ENCODE measurements at regions not wholly inside any gene's neighbourhood (a gene's known extent, or its start where the extent isn't known, plus 50 kb on each side); places are given as distances from the start of the nearest gene placed in this dataset.
"Not testable (repeated sequence)": the region's sequence is repeated elsewhere in the genome, so short reads cannot be mapped to it uniquely, and the experiment has no call there.

DNA sequence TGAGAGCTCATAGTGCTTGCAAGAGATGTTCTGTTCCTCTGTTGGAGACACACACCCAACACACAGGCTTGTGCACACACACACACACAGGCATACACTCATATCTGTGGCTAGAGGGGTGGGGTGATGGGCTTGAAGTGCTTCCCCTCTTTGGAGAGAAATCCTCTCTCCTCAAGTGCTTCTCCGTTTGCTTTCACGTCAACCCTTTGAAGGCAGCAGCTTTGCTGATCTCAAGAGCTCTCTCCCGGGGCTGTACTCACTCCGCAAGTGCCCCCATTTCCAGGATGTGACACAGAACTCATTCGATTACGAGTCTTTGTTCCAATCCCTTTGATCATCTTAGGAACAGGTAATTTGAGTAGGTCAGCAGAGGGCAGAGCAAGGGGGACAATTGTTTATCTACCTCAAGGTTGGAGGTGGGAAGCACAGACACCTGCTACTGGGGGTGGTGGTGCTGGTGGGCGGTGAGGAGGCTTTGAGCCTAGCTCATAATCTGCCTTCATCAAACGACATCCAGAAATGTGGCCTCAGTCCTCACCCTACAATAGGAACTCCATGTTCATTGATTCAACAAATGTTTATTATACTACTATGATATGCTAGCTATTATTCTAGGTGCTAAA lies 529.8 kb upstream of the CADM1 start:
- Histone ChIP-seq H3K4me3 (ENCODE audit: low read length) (no peak overlapping the region), H3K9me3 (ENCODE audit: control insufficient read depth, low read depth, low read length) (no peaks in the 10 kb centered on the region), H3K4me1 (ENCODE audit: control insufficient read depth, insufficient read depth, low read length) (no peaks in the 10 kb centered on the region), H3K27ac (ENCODE audit: low read length) (no peak overlapping the region), H3K36me3 (ENCODE audit: control insufficient read depth, insufficient read depth, low read length) (no peaks in the 10 kb centered on the region), H3K27me3 (ENCODE audit: control insufficient read depth, insufficient read depth, low read length) (peaks cover 3% of the 10 kb centered on the region)
- 0% methylated on average over 2 of the region's 8 CpGs for whole genome bisulfite sequencing (ENCODE audit: insufficient coverage, low lambda C conversion rate)
- DNase-seq: no peak

DNA sequence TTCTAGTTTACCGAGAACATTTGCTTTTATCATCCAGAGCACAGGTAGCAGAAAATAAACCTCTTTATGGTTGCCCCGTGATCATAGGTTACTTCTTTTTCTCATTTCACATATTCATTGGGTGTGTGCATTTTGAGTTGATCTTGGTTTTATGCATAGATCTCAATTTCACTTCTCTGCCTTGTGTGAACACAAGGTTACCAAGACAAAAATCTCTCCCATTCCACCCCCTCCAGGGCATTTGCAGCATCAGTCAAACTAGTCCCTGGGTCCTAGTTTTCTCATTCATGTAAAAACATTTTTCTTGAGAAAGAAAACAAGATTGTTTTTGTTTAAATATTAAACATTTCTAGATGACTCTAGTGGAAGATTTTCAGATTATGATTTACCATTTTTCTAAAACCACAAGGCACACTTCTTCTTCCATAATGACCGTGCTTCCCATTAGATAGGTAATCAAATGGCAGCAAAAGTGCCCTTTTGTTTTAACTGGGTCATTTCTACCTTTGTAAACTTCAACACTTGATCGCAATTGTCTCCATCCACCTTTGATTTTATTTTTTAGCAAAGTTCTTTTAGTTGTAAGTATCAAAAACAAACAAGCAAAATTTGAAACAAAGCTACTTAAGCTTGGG lies 526.6 kb upstream of the CADM1 start:
- H3K4me3 ChIP-seq (ENCODE audit: low read length): no peak overlapping the region
- no peaks in the 10 kb centered on the region for H3K27me3 ChIP-seq (ENCODE audit: control insufficient read depth, insufficient read depth, low read length)
- H3K36me3 ChIP-seq (ENCODE audit: control insufficient read depth, insufficient read depth, low read length): no peaks in the 10 kb centered on the region
- H3K9me3 ChIP-seq (ENCODE audit: control insufficient read depth, low read depth, low read length): no peaks in the 10 kb centered on the region
- DNase-seq: no peak
- WGBS (ENCODE audit: insufficient coverage, low lambda C conversion rate): 70% methylated on average over 2 of the region's 4 CpGs
- H3K4me1 ChIP-seq (ENCODE audit: control insufficient read depth, insufficient read depth, low read length): no peaks in the 10 kb centered on the region
- H3K27ac ChIP-seq (ENCODE audit: low read length): peak overlapping the region; percentile 52

DNA sequence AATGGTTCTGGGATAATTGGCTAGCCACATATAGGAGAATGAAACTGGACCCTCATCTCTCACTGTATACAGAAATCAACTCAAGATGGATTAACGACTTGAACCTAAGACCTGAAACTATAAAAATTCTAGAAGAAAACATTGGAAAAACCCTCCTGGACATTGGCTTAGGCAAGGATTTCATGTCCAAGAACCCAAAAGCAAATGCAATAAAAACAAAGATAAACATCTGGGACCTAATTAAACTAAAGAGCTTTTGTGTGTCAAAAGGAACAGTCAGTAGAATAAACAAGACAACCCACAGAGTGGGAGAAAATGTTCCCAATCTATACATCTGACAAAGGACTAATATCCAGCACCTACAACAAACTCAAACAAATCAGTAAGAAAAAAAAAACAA lies 524.3 kb upstream of the CADM1 start:
- not testable (repeated sequence) for H3K4me3 ChIP-seq (ENCODE audit: low read length); H3K27me3 ChIP-seq (ENCODE audit: control insufficient read depth, insufficient read depth, low read length); H3K36me3 ChIP-seq (ENCODE audit: control insufficient read depth, insufficient read depth, low read length); H3K9me3 ChIP-seq (ENCODE audit: control insufficient read depth, low read depth, low read length); H3K4me1 ChIP-seq (ENCODE audit: control insufficient read depth, insufficient read depth, low read length); H3K27ac ChIP-seq (ENCODE audit: low read length); DNase-seq
- WGBS (ENCODE audit: insufficient coverage, low lambda C conversion rate): no CpG with 5 or more reads among the region's 1 CpG

DNA sequence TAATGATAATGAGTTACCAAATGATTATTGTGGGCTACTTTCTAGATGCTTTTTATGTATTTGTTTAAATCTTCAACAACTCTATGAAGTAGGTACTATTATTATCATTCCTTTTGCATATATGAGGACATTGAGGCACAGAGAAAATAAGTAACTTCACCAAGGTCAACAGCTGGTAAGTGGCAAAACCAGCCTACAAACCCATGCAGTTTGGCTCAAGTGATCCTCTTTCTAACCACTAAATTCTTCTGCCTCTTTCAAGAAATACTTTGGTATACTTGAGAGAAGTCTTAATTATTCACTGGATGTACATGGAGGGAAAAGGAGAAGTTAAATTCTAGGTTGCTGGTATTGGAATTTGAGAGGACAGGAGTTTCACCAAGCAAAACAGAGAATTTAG lies 495.2 kb upstream of the CADM1 start:
- H3K4me1 ChIP-seq (ENCODE audit: control insufficient read depth, insufficient read depth, low read length): no peaks in the 10 kb centered on the region
- no peak overlapping the region for H3K27ac ChIP-seq (ENCODE audit: low read length)
- H3K4me3 ChIP-seq (ENCODE audit: low read length): no peak overlapping the region
- DNase-seq: no peak
- no peaks in the 10 kb centered on the region for H3K36me3 ChIP-seq (ENCODE audit: control insufficient read depth, insufficient read depth, low read length)
- H3K9me3 ChIP-seq (ENCODE audit: control insufficient read depth, low read depth, low read length): no peaks in the 10 kb centered on the region
- H3K27me3 ChIP-seq (ENCODE audit: control insufficient read depth, insufficient read depth, low read length): no peaks in the 10 kb centered on the region

DNA sequence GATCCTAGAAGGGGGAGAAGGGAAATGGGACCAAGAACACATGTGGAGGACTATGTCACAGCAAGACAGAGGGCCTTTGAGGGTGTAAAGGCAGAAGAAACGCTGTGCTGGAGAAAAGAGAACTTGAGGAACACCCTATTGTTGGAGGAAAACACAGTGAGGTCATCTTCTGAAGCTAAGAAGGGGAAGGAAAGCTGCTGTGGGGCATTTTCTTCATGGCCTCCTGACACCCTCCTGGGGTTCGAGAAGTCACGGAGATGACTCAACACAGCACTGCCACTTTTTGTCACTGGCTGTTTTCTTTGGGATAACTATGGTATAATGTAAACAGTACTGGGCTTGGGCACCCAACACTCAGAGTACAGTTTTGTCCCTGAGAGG lies 492.6 kb upstream of the CADM1 start:
- Histone ChIP-seq H3K4me3 (ENCODE audit: low read length) (no peak overlapping the region), H3K27ac (ENCODE audit: low read length) (no peak overlapping the region), H3K27me3 (ENCODE audit: control insufficient read depth, insufficient read depth, low read length) (no peaks in the 10 kb centered on the region), H3K4me1 (ENCODE audit: control insufficient read depth, insufficient read depth, low read length) (no peaks in the 10 kb centered on the region), H3K36me3 (ENCODE audit: control insufficient read depth, insufficient read depth, low read length) (no peaks in the 10 kb centered on the region), H3K9me3 (ENCODE audit: control insufficient read depth, low read depth, low read length) (no peaks in the 10 kb centered on the region)
- no peak for DNase-seq
- WGBS (ENCODE audit: insufficient coverage, low lambda C conversion rate): 64% methylated on average over 1 of the region's 3 CpGs

DNA sequence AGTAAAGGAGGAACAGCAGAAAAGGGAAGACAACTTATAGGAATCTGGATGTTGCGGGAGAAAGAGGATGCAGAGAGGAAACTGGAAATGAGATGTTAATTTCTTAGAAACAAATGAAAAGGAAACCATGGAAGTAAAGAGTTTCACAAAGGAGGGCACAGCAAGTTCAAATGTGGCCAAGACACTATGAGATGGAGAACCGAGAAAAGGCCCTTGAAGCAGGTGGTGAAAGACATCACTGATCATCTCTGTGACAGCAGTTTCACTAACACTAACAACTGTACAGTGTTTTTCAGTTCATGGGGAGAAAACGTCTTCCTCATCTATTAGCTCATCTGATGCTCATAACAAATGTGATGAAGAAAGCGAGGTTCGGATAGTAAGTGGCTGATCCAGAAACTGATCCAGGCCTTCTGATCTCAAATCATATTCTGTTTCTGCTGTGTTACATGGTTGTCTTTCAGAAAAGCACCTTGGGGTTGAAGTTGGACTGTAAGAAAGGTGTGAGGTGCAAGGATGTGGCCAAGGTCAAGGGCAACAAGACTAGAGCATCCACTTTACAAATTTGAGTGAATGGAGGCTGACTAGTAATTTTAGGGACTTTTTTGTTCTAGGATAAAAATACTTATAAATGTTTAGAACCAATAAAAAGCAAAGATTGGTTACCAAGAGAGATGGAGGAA lies 492.1 kb upstream of the CADM1 start:
- Histone ChIP-seq H3K27me3 (ENCODE audit: control insufficient read depth, insufficient read depth, low read length) (no peaks in the 10 kb centered on the region), H3K4me1 (ENCODE audit: control insufficient read depth, insufficient read depth, low read length) (no peaks in the 10 kb centered on the region), H3K9me3 (ENCODE audit: control insufficient read depth, low read depth, low read length) (no peaks in the 10 kb centered on the region), H3K4me3 (ENCODE audit: low read length) (no peak overlapping the region), H3K36me3 (ENCODE audit: control insufficient read depth, insufficient read depth, low read length) (no peaks in the 10 kb centered on the region), H3K27ac (ENCODE audit: low read length) (no peak overlapping the region)
- no CpG with 5 or more reads among the region's 5 CpGs for WGBS (ENCODE audit: insufficient coverage, low lambda C conversion rate)
- DNase-seq: no peak

DNA sequence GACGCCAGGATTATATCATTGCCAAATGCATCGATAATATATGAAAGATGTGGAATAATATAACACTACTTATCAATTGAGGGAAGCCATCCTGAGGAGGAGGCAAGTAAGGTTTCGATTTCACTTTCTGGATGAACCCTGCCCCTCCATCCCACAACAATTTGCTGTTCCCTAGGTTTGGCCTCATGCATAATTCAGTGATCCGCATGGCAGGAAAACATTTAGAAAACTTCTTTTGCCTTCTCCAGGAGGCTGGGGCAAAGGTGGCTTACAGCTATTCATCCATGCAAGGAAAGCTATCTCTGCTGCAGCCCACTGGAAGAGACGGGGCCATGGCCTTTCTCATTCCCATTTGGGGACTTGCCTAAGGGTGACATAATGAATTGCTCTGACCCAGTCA lies 489.4 kb upstream of the CADM1 start:
- no peak for DNase-seq
- H3K36me3 ChIP-seq (ENCODE audit: control insufficient read depth, insufficient read depth, low read length): no peaks in the 10 kb centered on the region
- WGBS (ENCODE audit: insufficient coverage, low lambda C conversion rate): 100% methylated on average over 2 of the region's 5 CpGs
- H3K4me1 ChIP-seq (ENCODE audit: control insufficient read depth, insufficient read depth, low read length): no peaks in the 10 kb centered on the region
- H3K9me3 ChIP-seq (ENCODE audit: control insufficient read depth, low read depth, low read length): no peaks in the 10 kb centered on the region
- no peak overlapping the region for H3K27ac ChIP-seq (ENCODE audit: low read length)
- no peak overlapping the region for H3K4me3 ChIP-seq (ENCODE audit: low read length)
- no peaks in the 10 kb centered on the region for H3K27me3 ChIP-seq (ENCODE audit: control insufficient read depth, insufficient read depth, low read length)

DNA sequence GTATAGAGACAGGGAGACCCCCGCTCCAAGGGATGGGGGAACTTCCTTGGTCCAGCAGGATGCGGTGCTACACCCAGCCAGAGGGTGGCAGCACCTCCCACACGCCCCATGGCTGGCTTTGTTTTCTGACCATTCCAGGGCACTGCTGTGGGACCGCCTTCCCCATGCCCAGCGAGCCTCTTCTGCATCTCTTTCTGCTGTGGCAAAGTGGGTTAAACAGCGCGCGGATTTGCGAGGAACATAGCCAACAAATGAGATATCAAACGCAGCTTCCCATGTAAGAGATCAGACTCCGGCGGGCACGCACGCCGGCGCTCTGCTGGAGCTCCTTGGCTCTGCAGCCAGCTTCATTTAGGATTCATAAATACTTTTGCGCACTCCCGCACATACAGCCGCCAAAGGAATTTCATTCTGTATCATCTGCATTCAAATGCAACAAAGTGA lies 485.8 kb upstream of the CADM1 start:
- Histone ChIP-seq H3K36me3 (ENCODE audit: control insufficient read depth, insufficient read depth, low read length) (no peaks in the 10 kb centered on the region), H3K4me3 (ENCODE audit: low read length) (no peak overlapping the region)

DNA sequence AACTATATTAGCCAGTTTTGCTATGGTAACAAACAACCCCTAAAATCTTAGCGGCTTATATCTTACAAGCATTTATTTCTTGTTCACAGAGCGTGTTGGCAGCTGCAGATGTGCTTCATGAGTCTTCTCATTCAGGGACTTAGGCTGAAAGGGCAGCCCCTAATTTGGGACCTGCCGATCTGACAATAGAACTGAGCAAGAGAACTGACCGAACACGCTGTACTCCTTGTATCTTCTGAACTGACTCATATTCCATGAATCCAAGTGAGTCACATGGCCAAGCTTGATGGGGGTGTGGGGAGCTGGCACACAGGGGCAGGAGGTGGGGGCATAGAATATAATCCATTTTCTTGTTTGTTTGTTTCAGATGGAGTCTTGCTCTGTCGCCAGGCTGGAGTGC lies 481.7 kb upstream of the CADM1 start:
- Histone ChIP-seq H3K27me3 (ENCODE audit: control insufficient read depth, insufficient read depth, low read length) (no peaks in the 10 kb centered on the region), H3K4me3 (ENCODE audit: low read length) (no peak overlapping the region), H3K9me3 (ENCODE audit: control insufficient read depth, low read depth, low read length) (no peaks in the 10 kb centered on the region), H3K4me1 (ENCODE audit: control insufficient read depth, insufficient read depth, low read length) (no peaks in the 10 kb centered on the region), H3K27ac (ENCODE audit: low read length) (no peak overlapping the region), H3K36me3 (ENCODE audit: control insufficient read depth, insufficient read depth, low read length) (no peaks in the 10 kb centered on the region)
- no peak for DNase-seq
- WGBS (ENCODE audit: insufficient coverage, low lambda C conversion rate): no CpG with 5 or more reads among the region's 6 CpGs

More for the DNA sequence above, 485.8 kb upstream of the CADM1 start:
- H3K9me3 ChIP-seq (ENCODE audit: control insufficient read depth, low read depth, low read length): no peaks in the 10 kb centered on the region
- DNase-seq: peak in 1 of 2 donors; percentile 14
- WGBS (ENCODE audit: insufficient coverage, low lambda C conversion rate): 93% methylated on average over 3 of the region's 19 CpGs
- no peaks in the 10 kb centered on the region for H3K4me1 ChIP-seq (ENCODE audit: control insufficient read depth, insufficient read depth, low read length)
- H3K27ac ChIP-seq (ENCODE audit: low read length): no peak overlapping the region
- H3K27me3 ChIP-seq (ENCODE audit: control insufficient read depth, insufficient read depth, low read length): no peaks in the 10 kb centered on the region

DNA sequence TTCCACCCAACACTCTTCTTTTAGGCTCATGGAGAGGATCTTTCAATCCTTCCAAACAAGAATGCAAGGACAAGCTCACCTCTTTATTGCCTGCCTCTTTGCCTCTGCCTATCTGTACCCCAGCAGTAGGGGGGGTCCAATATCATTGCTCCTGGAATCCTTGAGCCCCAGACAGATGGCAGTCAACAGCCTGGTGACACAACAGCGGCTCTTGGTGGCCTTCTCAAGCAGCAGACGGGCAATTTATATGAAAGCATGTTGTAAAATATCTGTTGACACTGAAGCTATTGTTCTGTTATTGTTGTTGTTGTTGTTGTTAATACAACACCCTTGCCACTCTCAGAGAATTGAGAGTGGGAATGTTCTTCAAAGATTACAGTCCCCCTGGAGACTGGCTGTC lies 480.0 kb upstream of the CADM1 start:
- no CpG with 5 or more reads among the region's 2 CpGs for WGBS (ENCODE audit: insufficient coverage, low lambda C conversion rate)
- DNase-seq: no peak
- no peaks in the 10 kb centered on the region for H3K27me3 ChIP-seq (ENCODE audit: control insufficient read depth, insufficient read depth, low read length)
- no peaks in the 10 kb centered on the region for H3K4me1 ChIP-seq (ENCODE audit: control insufficient read depth, insufficient read depth, low read length)
- H3K4me3 ChIP-seq (ENCODE audit: low read length): no peak overlapping the region
- no peak overlapping the region for H3K27ac ChIP-seq (ENCODE audit: low read length)
- no peaks in the 10 kb centered on the region for H3K36me3 ChIP-seq (ENCODE audit: control insufficient read depth, insufficient read depth, low read length)
- H3K9me3 ChIP-seq (ENCODE audit: control insufficient read depth, low read depth, low read length): no peaks in the 10 kb centered on the region

DNA sequence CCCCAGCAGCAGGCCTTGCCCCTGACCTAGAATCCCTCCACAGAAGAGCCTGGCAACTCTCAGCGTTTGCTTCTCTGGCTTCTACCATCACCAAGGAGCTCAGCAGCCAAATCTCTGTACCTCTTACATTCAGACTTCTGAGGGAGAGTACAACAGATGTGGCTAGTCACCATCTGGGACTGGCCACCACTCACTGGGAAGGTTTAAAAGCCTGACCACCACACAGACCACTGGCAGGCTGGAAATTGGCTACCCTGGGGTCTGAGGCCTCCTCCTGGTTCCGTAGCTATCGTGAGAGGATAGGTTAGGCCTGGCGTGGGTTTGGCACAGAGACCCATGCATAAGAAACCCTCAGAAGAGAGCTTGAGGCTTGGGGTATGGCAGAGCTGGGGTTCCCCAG lies 478.5 kb upstream of the CADM1 start:
- DNase-seq: no peak
- no CpG with 5 or more reads among the region's 4 CpGs for WGBS (ENCODE audit: insufficient coverage, low lambda C conversion rate)
- Histone ChIP-seq H3K36me3 (ENCODE audit: control insufficient read depth, insufficient read depth, low read length) (no peaks in the 10 kb centered on the region), H3K4me1 (ENCODE audit: control insufficient read depth, insufficient read depth, low read length) (no peaks in the 10 kb centered on the region), H3K4me3 (ENCODE audit: low read length) (no peak overlapping the region), H3K27me3 (ENCODE audit: control insufficient read depth, insufficient read depth, low read length) (no peaks in the 10 kb centered on the region), H3K27ac (ENCODE audit: low read length) (no peak overlapping the region), H3K9me3 (ENCODE audit: control insufficient read depth, low read depth, low read length) (no peaks in the 10 kb centered on the region)

Measured in large intestine (tissue), 3 donors.